ENCODE measurements at regions not wholly inside any gene's neighbourhood (a gene's known extent, or its start where the extent isn't known, plus 50 kb on each side); places are given as distances from the start of the nearest gene placed in this dataset.
"Not testable (repeated sequence)": the region's sequence is repeated elsewhere in the genome, so short reads cannot be mapped to it uniquely, and the experiment has no call there.

DNA sequence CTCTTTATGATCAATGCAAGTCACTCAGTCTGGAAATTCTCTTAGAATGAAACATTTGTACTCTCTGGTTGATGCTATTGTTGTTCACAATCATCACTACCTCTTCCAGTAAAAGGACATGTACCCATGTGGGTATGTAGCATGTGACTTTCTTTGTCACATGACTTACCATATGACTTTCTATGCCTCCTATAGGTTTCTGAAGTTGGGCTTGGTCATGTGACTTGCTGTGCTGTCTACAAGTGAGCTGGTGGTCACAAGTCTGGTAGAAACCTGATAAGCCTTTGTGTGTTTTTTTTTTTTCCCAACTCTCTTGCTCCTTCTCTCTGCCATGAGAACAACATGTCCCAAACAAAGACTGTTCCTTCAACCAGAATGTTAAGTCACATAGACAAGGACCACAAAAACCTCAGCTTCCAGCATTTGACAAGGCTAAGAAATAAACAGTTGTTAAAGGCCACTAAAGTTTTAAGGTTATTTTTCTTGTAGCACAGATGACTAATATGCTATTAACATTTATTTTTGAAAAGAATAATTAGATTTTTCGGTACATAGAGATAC is 379.2 kb upstream of the SLC35B3 start:
- Histone ChIP-seq H3K36me3 (no peaks in the 10 kb centered on the region), H3K27ac (replicated peaks) (no peak overlapping the region), H3K4me3 (no peak overlapping the region), H3K27me3 (ENCODE audit: low read depth) (no peaks in the 10 kb centered on the region), H3K4me1 (no peaks in the 10 kb centered on the region), H3K9me3 (replicated peaks) (no peaks in the 10 kb centered on the region)
- intact Hi-C loops (cut with micrococcal nuclease) = no loop called here
- TF ChIP-seq, protein P1, sequence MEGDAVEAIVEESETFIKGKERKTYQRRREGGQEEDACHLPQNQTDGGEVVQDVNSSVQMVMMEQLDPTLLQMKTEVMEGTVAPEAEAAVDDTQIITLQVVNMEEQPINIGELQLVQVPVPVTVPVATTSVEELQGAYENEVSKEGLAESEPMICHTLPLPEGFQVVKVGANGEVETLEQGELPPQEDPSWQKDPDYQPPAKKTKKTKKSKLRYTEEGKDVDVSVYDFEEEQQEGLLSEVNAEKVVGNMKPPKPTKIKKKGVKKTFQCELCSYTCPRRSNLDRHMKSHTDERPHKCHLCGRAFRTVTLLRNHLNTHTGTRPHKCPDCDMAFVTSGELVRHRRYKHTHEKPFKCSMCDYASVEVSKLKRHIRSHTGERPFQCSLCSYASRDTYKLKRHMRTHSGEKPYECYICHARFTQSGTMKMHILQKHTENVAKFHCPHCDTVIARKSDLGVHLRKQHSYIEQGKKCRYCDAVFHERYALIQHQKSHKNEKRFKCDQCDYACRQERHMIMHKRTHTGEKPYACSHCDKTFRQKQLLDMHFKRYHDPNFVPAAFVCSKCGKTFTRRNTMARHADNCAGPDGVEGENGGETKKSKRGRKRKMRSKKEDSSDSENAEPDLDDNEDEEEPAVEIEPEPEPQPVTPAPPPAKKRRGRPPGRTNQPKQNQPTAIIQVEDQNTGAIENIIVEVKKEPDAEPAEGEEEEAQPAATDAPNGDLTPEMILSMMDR (IDR thresholded peaks at IDR 0.05; ENCODE audit: borderline replicate concordance) = no peak
- DNase-seq = no peak

DNA sequence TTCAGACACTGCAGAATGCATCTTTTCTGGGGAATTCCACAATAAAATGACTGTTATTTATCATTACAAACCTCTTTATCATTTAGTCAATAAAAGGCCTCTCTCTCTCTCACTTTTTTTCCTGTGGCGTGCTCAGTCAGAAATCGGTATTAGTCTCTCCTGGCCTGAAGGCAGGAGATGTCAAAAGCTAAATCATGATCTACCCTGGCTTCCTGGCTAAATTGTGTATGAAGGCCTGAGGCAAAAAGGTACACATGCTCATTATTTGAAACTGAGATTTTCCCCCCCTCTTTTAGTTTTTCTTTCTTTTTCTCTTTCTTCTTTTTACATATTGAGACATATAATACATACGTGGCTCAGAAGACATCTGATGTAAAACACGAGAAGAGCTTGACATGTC is 375.0 kb upstream of the SLC35B3 start:
- H3K9me3 ChIP-seq (replicated peaks) = no peaks in the 10 kb centered on the region
- no peaks in the 10 kb centered on the region for H3K36me3 ChIP-seq
- no peaks in the 10 kb centered on the region for H3K27me3 ChIP-seq (ENCODE audit: low read depth)
- DNase-seq = no peak
- TF ChIP-seq, protein P1 (IDR thresholded peaks at IDR 0.05; ENCODE audit: borderline replicate concordance) = no peak
- intact Hi-C loops (cut with micrococcal nuclease) = no loop called here
- no peaks in the 10 kb centered on the region for H3K4me1 ChIP-seq
- H3K27ac ChIP-seq (replicated peaks) = no peak overlapping the region
- H3K4me3 ChIP-seq = no peak overlapping the region

DNA sequence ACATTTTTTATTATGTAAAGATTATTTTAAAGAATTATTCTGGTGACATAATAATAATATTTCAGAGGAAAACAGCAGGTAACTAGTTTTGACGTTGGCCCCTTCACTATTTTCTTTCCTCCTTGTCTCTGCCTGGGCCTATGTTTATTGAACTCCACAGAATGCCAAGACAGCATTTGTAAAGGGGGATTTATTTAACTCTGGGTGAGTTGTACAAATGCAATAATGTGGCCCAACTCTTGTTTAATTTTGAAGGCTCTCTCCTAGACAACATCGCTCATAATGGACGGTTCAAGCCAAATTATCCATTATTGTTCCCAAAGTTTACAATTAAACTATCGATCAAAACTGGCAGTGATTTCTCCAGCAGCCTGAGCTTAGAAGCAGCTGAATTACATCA is 374.3 kb upstream of the SLC35B3 start:
- intact Hi-C loops (cut with micrococcal nuclease) = no loop called here
- no peak overlapping the region for H3K27ac ChIP-seq (replicated peaks)
- no peaks in the 10 kb centered on the region for H3K36me3 ChIP-seq
- DNase-seq = no peak
- TF ChIP-seq, protein P1 (IDR thresholded peaks at IDR 0.05; ENCODE audit: borderline replicate concordance) = no peak
- no peaks in the 10 kb centered on the region for H3K27me3 ChIP-seq (ENCODE audit: low read depth)
- H3K4me1 ChIP-seq = no peaks in the 10 kb centered on the region
- H3K9me3 ChIP-seq (replicated peaks) = no peaks in the 10 kb centered on the region
- no peak overlapping the region for H3K4me3 ChIP-seq

DNA sequence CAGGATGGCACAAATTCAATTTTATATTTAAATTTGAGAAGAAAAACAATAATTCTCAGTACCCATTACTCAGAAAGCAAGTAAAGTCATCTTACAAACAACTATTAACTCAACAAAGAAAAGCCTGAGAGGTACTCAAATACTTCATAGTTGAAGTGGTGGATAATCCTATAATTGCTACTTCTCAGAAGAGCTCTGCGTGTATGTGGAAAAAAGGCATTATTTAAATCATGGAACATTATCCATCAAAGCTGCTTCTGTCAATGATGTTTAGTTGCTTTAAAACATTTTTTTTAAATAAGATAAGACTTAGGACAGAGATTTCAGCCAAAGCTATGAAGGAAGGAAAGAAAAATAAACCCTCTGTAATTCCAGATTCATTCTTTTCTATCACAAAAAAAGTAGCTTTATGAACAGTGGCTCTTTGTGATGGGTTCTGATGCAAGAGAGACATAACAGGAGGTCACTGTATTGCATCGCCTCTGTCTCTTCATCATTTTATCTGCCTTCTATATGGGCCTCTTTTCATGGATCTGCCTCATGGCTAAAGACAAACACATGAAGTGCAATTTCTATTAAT is 367.9 kb upstream of the SLC35B3 start:
- intact Hi-C loops (cut with micrococcal nuclease) = no loop called here
- no peak for DNase-seq
- Histone ChIP-seq H3K27ac (replicated peaks) (no peak overlapping the region), H3K4me3 (no peak overlapping the region), H3K27me3 (ENCODE audit: low read depth) (no peaks in the 10 kb centered on the region), H3K36me3 (no peaks in the 10 kb centered on the region), H3K9me3 (replicated peaks) (no peaks in the 10 kb centered on the region), H3K4me1 (no peaks in the 10 kb centered on the region)
- TF ChIP-seq, protein P1 (IDR thresholded peaks at IDR 0.05; ENCODE audit: borderline replicate concordance) = no peak

DNA sequence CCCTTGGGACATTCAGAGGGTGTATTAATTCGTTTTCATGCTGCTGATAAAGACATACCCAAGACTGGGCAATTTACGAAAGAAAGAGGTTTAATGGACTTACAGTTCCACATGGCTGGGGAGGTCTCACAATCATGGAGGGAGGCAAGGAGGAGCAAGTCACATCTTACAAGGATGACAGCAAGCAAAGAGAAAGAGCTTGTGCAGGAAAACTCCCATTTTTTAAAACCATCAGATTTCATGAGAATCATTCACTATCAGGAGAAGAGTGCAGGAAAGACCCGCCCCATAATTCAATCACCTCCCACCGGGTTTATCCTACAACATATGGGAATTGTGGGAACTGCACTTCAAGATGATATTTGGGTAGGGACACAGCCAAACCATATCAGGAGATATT is 367.1 kb upstream of the SLC35B3 start:
- H3K4me3 ChIP-seq; H3K4me1 ChIP-seq; H3K36me3 ChIP-seq; H3K9me3 ChIP-seq (replicated peaks); DNase-seq; H3K27me3 ChIP-seq (ENCODE audit: low read depth); H3K27ac ChIP-seq (replicated peaks); intact Hi-C loops (cut with micrococcal nuclease): not testable (repeated sequence)

DNA sequence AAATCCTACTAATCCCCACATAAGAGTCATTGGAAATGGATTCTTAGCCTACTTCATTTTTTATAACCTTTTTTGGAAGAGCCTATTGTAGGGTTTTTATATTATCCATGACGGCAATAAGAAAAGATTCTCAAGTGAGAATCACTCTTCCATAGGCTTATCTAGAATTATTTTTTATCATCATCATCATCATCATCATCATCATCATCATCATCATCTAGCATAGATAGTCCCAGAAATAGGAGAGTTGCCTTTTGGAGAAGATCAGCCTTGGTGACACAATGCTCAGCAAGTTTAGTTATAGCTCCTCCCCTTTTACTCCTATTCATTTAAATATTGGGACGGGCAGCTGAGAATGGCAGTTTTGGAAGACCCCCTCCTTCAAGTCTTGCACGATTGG is 359.1 kb upstream of the SLC35B3 start:
- H3K4me3 ChIP-seq = no peak overlapping the region
- intact Hi-C loops (cut with micrococcal nuclease) = no loop called here
- H3K36me3 ChIP-seq = no peaks in the 10 kb centered on the region
- no peak overlapping the region for H3K27ac ChIP-seq (replicated peaks)
- TF ChIP-seq, protein P1 (IDR thresholded peaks at IDR 0.05; ENCODE audit: borderline replicate concordance) = no peak
- no peaks in the 10 kb centered on the region for H3K9me3 ChIP-seq (replicated peaks)
- no peak for DNase-seq
- H3K27me3 ChIP-seq (ENCODE audit: low read depth) = no peaks in the 10 kb centered on the region
- H3K4me1 ChIP-seq = no peaks in the 10 kb centered on the region

Data from left ventricle myocardium inferior (tissue), 1 donor.